Colonic mucosa (tissue), 4 donors: ENCODE measurements at regions not wholly inside any gene's neighbourhood (a gene's known extent, or its start where the extent isn't known, plus 50 kb on each side); places are given as distances from the start of the nearest gene placed in this dataset.

Experiments
- DNase-seq: peaks from one replicate; pipeline ENCODE4 v3.0.0-alpha.2; 2020
- H3K27ac ChIP-seq: fragments of 200-600 bp; one replicate; pipeline ENCODE4 v1.8.0; 2021
- H3K27me3 ChIP-seq: fragments of 200-600 bp; one replicate; pipeline ENCODE4 v1.8.0; 2021
- H3K36me3 ChIP-seq: fragments of 200-600 bp; one replicate; pipeline ENCODE4 v1.8.0; 2021
- H3K4me1 ChIP-seq: fragments of 200-600 bp; one replicate; pipeline ENCODE4 v1.8.0; 2021; ENCODE audit warnings: mild to moderate bottlenecking
- H3K4me3 ChIP-seq: fragments of 200-600 bp; one replicate; pipeline ENCODE4 v1.8.0; 2021
- H3K9ac ChIP-seq, 2 donors: one replicate each; pipeline ENCODE4 v1.7.0; 2013; ENCODE audit warnings: control low read depth in 2 of 2, low read depth in 2 of 2, low read length in 2 of 2
- H3K9me3 ChIP-seq: fragments of 200-600 bp; one replicate; pipeline ENCODE4 v1.8.0; 2021
- intact Hi-C: fragments of 100-400 bp; cut with DNase I; formaldehyde crosslinking; loops from one replicate; pipeline ENCODE4 v1.14.1; 2022
- TF ChIP-seq, protein P1 (sequence below): fragments of 200-600 bp; IDR thresholded peaks from one replicate; pipeline ENCODE4 v1.8.0; 2022; ENCODE audit warnings: antibody characterized with exemption, mild to moderate bottlenecking
- donor health status: healthy.
- donor health status: DM: no; HTN: no; CAD: no.
- donor health status: DM: no; HTN: no; CAD: no.

- no peak overlapping the region for H3K4me3 ChIP-seq
- no peak overlapping the region for H3K9ac ChIP-seq
- TF ChIP-seq, protein P1, sequence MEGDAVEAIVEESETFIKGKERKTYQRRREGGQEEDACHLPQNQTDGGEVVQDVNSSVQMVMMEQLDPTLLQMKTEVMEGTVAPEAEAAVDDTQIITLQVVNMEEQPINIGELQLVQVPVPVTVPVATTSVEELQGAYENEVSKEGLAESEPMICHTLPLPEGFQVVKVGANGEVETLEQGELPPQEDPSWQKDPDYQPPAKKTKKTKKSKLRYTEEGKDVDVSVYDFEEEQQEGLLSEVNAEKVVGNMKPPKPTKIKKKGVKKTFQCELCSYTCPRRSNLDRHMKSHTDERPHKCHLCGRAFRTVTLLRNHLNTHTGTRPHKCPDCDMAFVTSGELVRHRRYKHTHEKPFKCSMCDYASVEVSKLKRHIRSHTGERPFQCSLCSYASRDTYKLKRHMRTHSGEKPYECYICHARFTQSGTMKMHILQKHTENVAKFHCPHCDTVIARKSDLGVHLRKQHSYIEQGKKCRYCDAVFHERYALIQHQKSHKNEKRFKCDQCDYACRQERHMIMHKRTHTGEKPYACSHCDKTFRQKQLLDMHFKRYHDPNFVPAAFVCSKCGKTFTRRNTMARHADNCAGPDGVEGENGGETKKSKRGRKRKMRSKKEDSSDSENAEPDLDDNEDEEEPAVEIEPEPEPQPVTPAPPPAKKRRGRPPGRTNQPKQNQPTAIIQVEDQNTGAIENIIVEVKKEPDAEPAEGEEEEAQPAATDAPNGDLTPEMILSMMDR, result no peak
- H3K4me1 ChIP-seq, result no peaks in the 10 kb centered on the region
- DNase-seq, result no peak
- H3K9me3 ChIP-seq, result no peaks in the 10 kb centered on the region
- H3K27ac ChIP-seq, result no peak overlapping the region
- no peaks in the 10 kb centered on the region for H3K36me3 ChIP-seq
- no peaks in the 10 kb centered on the region for H3K27me3 ChIP-seq
- intact Hi-C loops, result no loop called here
Measured at GRCh38 chr21:25107708-25108107, 499.6 kb downstream of the MRPL39 start.

DNA sequence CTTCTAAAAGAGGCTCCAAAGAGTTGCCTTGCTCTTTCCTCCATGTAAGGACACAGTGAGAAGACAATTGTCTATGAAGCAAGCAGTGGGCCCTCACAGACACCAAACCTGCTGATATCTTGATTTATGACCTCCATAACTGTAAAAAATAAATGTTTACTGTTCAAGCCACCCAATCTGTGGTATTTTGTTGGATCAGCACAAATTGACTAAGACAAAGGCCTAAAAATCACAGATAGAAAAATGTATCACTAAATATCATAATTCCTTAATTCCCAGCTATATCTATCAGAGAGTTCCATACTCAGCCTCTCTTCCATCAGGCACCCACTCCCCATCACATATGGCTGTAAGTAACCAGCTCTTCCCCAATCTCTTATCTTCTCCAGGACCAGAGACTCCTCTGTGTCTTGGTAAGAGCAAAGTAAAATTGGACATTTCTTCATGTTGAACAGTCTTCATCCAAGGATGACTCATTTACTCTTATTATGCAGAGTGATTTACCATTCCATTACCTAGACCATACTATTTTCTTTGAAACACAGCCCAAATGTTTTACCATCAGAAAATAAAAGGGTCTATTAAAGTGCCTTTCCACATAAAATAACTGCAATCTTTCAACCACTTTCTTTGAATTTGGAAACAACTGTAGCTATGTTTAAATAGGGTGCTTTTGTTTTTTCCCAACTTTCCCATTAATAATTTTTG lies 503.6 kb downstream of the MRPL39 start:
- Histone ChIP-seq H3K9ac (no peak overlapping the region), H3K27me3 (no peaks in the 10 kb centered on the region), H3K9me3 (no peaks in the 10 kb centered on the region), H3K27ac (no peak overlapping the region), H3K36me3 (no peaks in the 10 kb centered on the region), H3K4me3 (no peak overlapping the region), H3K4me1 (no peaks in the 10 kb centered on the region)
- no peak for DNase-seq
- intact Hi-C loops, result no loop called here
- TF ChIP-seq, protein P1, result no peak

DNA sequence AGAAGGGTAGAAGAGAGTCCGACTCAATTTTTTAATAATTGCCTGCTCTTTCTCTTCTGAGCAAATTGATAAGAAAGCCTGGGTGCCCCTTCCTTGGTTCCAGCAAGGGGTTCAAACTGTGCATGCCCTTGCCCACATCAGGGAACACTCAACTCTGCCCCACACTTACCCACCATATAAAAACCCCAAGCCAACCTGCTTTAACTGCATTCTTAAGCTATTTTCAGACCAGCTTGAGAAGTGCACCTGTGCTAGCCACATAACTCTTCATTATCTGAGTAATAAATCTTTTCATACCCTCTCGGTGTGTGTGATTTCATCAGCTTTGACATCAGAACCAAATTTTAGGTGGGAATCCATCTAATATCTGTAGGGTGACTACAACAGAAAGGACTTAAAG lies 509.6 kb downstream of the MRPL39 start:
- no peak overlapping the region for H3K9ac ChIP-seq
- intact Hi-C loops, result no loop called here
- H3K27ac ChIP-seq, result no peak overlapping the region
- no peak for DNase-seq
- no peak overlapping the region for H3K4me3 ChIP-seq
- no peaks in the 10 kb centered on the region for H3K27me3 ChIP-seq
- H3K36me3 ChIP-seq, result no peaks in the 10 kb centered on the region
- H3K4me1 ChIP-seq, result no peaks in the 10 kb centered on the region
- TF ChIP-seq, protein P1, result no peak
- H3K9me3 ChIP-seq, result no peaks in the 10 kb centered on the region

- TF ChIP-seq, protein P1, result no peak
- no peaks in the 10 kb centered on the region for H3K9me3 ChIP-seq
- H3K36me3 ChIP-seq, result no peaks in the 10 kb centered on the region
- H3K4me1 ChIP-seq, result no peaks in the 10 kb centered on the region
- no peaks in the 10 kb centered on the region for H3K27me3 ChIP-seq
- no peak overlapping the region for H3K27ac ChIP-seq
- no peak for DNase-seq
- H3K9ac ChIP-seq, result no peak overlapping the region
- intact Hi-C loops, result no loop called here
- H3K4me3 ChIP-seq, result no peak overlapping the region
Measured at GRCh38 chr21:25094695-25095094, 512.6 kb downstream of the MRPL39 start.

GRCh38 chr21:25092441-25093011 lies 514.8 kb downstream of the MRPL39 start:
- DNase-seq, result no peak

More at GRCh38 chr21:25092441-25093011, 514.8 kb downstream of the MRPL39 start:
- H3K4me1 ChIP-seq, result no peaks in the 10 kb centered on the region
- no peaks in the 10 kb centered on the region for H3K9me3 ChIP-seq
- no peak overlapping the region for H3K9ac ChIP-seq
- H3K4me3 ChIP-seq, result no peak overlapping the region
- TF ChIP-seq, protein P1, result no peak
- no peaks in the 10 kb centered on the region for H3K36me3 ChIP-seq
- no peak overlapping the region for H3K27ac ChIP-seq
- intact Hi-C loops, result no loop called here
- no peaks in the 10 kb centered on the region for H3K27me3 ChIP-seq
